NCI-H446 treated with DMSO at 0.1 percent for 48 hours (cell line): ENCODE measurements at regions not wholly inside any gene's neighbourhood (a gene's known extent, or its start where the extent isn't known, plus 50 kb on each side); places are given as distances from the start of the nearest gene placed in this dataset.

Source experiments
- DNase-seq: peaks from one replicate; lab custom pipeline; 2025; lab: John Stamatoyannopoulos, UW

DNA sequence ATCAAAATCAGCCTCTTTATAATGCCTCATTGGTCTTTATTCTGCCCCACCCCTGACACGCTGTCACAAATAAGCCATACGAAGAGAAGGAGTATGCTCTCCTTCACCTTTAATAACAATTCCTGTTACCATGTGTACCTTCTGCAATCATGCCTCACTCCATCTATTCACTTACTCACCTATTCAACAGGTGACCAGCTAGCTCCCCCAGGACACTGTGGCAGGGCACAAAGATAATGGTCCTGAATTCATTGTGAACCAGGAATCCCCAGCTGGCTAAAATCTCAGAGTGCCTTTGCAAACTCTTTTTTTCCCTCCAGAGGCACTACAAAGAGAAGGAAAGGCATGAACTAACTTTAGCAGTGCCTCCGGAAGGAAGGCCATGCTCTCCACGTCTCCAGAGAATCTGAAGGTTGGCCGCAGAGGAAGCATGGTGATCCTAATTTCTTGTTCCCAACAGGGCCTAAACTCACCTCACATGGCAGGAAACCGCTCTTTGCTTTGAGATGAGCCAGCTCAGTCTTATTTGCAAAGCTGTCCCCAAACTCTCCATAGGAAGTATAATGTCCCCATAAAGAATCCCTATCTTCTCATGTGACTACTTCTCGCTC is 590.3 kb downstream of the BUD13 start:
- DNase-seq: no peak

DNA sequence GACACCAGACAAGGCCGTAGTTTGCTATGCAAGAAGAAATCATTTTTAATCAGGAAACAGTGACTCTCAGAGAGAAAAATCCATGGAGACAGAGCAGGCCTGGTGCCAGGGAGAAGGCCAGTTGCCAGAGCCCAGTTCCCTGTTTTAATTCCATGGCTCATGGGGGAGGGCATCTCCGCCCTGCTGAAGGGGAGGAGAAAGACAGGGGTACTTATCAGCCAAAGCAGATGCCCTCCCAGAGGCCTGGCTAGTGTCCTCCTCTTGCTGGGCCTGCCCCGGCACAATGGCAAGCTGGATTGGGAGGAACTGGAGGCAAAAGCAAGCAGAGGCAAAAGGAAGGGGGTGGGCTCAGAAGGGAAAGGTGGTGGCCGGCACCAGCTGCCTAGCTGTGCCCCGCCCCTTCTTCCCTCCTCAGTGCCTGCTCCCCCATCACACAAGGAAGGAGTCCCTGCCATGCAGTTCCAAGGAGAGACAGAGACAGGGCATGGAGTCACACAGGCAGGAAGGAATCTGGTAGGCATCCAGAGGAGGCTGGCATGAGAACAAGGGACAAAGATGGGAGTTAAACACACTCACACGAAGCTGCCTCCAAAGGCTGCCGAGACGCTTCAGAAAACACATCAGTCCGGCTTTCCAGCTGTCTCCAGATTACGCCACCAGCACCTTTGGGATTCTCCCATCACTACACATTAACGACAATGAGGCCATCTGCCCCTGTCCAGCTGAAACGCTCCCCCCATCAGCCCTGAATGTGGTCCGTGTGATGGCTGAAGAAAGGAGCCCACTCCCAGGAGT is 591.8 kb downstream of the BUD13 start:
- DNase-seq: peak; percentile 38

DNA sequence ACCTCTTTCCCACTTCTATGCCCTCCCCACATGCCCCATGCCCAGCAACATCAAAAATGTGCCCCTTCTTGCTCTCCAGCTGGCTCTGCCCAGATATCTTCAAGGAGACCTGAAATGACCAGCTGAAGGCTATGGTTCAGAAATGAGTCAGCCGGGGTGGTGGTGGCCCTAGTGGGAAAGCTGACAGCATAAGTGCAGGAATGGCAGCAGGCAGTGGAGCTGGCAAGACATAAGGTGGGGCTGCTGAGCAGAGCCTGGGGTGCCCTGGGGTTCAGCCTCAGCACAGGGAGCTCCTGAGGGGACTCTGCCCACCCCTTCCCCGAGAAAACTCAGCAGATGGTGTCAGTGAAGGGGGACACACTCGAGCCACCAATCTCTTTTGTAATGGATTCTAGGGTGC is 593.4 kb downstream of the BUD13 start:
- no peak for DNase-seq

DNA sequence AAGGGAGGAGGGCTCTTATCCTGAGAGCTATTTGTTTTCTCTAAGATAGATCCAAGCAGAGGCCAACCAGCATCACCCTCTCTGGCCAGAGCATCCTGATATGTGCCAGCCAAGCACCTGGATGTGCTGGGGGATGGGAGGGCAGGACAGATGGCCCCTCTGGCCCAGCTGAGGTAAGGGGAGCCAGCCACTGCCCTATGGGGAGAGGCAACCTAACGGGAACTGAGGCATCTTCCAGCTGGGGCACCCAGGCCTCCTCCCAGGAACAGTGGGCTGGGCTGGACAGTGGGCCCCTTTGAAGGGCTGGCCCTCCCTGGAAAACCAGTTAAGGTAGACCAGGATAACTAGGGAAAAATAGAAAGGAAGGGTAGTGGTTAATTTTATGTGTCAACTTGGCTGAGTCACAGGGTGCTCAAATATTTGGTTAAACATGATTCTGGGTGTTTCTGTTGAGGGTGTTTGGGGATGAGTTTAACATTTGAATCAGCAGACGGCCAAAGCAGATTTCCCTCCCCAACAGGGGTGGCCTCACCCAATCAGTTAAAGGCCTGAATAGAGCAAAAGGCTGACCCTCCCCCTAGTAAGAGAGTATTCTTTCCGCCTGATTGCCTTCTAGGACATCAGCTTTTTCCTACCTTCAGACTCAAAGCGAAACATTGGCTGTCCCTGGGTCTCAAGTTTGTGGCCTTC is 595.1 kb downstream of the BUD13 start:
- no peak for DNase-seq

DNA sequence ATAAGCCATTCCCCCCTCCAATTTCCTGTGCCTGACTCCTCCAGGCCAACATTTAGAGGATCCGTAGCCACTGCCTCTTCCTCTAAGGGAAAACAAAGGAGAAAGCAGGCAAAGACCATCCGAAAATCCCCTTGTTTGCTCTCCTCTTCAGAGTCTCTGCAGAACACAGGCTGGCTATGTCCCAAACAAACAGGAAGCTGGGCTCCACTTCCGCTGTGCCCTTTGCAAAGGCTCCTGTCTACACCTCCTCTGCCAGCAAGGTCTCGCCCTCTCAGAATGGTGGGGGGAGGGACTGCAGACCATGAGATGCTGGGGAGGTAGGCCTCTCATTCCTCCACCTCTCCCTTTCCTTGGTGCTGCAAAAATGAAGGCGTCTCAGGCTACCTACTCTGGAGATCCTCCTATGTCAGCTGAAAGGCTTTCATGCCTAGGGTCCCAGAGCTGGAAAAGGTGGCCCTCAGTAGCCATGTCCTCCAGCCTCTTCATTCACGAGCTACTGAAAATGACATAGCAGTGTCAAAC is 596.2 kb downstream of the BUD13 start:
- DNase-seq: no peak

DNA sequence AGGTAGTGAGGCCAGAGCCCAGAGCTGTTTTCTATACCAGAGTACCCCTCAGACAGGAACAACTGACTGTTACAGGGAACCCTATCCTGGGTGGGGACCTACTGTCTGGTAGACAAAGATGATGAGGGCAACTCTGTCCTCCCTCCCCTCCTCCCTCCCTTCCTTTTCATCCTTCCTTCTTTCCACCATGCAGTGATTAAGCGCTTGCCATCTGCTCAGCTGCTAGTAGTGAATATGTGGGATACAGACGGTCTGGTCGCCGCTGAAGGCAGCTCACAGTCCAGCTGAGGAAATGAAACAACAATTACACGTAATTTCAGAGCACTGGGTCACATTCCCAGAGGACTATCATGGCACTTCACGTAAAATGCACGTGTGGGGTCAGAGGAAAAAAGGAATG is 597.1 kb downstream of the BUD13 start:
- DNase-seq: peak; percentile 10

DNA sequence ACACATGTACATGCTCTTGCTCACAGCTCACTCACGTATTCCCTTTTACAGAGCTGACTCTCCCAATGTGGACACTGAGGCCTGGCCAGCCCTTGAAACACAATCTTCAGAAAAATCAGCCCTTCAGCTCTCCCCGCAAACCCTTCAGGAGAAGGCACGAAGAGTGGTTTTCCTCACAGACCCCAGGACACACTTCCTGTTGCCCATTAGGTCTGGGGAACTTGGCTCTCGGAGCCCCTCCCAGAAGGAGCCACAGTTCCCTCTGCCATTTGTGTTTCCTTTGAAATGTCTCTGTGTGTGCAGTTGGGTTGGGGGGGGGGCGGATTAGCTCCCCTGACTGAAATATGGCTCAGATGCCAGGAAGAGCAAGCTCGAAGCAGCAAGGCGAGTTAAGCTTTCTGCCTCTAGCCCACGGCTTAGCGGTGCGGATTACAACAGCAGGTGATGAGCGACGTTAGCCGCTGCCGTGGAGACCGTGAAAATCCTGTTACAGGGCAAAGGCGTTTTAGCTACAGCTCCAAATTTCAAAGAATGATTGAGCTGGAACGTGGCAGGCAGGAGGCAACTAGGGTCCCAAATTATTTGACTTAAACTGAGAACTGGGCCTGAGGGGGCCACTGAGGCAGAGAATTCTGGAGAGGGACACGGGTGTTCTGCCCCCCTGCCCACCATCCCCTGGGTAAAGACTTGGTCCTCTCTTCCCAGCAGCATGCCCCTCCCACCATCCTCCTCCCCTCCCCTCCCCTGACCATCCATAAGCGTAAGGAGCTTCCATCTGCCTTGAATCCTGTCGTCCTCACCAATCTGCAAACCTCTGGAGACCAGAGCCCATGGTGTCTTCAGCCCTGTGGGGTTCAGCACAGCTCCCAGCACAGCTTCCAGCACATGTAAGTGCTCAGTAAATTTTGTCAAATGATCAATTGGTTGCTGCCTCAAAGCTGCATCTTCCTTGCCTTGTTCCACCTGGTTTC is 598.6 kb downstream of the BUD13 start:
- DNase-seq: no peak

DNA sequence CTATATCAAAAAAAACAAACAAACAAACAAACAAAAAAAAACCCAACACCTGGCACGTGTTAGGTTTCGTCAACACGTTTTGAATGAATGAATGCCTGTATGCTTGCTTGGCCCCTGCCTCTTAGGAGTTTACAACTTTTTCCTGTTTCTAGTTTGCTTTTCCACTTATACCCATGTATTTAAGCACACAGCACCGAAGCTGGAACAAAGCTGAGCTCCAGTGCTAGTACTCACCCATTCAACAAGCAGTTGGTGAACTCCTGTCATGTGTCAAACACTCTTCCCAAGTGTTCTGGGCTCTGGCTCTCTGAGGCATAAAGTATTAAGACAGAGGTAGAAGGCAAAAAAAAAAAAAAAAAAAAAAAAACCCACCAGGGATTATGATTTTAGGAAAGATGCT is 599.3 kb downstream of the BUD13 start:
- no peak for DNase-seq

DNA sequence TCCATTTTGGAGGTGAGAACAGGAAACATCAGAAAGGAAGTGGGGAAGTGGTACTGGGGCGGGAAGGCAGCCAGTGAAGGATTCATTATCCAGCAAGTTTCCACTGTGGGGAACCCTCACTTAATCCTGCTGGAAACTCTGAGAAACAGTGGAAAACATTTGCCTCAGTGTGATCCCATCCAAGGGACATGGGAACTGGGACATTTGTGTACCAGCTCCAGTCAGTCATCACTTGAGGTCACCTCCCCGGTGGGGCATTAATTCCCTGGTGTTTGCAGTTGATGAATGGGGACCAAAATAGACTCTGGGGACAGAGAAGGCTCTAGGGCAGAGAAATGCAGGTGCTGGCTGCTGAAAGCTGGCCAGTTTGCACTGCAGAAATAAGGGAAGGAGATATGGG is 599.9 kb downstream of the BUD13 start:
- no peak for DNase-seq

DNA sequence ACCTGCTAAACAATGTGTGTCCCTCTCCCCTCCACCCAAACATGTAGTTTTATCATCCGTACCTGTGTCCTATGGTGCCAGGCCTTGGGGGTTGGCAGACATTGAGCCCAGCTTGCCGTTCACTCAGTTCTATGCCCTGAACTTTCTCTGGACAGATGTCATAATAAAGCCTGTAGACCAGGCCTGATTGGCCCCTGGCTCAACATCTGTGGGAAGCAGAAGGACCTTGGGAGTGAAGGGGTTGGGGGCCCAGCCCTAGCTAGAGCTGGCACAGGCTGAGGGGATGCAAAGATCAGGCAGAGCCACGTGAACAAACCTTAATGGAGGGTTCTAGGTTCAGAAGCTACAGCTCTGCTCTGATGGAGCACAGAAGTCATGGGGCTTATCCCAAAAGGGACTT is 600.6 kb downstream of the BUD13 start:
- DNase-seq: no peak

DNA sequence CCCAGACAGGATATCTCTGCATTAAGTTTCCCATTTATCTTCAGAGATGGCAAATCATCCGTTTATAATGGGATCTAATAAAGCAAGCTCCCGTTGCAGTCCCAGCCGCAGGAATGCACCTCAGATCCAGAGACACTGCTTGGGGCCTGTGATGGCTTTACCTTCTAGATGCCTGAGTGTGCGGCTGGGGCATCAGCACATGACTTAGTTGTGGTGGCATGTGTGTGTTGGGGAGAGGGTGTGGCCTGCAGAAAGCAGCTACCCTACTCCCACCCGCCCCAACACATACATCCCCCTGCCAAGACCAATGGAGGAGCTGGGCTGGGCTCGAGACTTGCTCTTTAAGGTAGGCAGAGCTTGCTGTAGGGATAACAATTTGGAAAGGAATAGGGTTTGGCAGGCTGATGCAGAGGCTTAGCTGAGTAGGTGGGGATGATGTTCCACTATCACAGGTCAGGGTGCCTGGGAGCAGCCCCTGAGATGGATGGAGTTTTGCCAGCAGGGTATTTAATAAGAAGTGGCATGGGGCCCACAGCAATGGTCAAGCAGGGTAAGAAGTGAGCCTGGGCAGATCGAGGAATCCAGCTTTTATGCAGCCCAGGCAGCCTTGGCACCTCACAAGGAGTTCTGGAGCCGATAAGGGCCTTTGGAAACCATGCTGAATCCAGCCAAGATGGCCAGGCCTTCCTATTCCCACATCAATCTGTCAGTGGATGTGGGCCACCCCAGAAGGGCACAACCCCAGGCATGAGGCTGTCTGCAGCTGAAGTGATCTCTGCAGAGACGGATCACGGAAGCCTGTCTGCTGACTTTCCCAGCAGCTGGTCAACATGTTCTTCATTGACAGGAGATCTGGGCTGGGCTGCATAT is 601.3 kb downstream of the BUD13 start:
- no peak for DNase-seq

DNA sequence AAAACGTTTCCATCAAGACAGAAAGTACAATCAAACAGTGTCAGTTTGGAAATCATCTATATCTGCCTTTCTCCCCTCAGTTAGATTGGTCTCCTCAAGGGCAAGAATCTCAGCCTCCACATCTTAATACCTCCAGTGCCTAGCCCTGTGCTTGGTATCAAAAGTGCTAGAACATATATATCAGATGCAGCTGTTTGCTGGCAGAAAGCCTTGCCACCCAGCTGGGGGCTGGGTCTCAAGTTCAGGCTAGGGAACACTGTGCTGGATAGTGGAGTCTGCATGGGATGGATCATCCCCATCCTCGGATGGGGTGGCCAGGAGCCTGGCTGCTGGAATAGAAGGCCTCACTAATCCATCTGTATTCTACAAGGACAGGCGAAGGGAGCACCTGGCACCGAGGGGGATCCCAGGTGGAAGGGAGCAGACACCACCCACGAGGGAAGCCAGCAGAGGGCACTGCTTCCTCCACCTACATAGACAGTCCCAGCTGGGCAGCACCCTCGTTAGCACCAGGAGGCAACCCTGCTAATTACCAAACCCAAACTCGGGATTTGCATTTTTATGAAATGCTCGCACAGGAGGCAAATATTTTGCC is 602.2 kb downstream of the BUD13 start:
- no peak for DNase-seq

DNA sequence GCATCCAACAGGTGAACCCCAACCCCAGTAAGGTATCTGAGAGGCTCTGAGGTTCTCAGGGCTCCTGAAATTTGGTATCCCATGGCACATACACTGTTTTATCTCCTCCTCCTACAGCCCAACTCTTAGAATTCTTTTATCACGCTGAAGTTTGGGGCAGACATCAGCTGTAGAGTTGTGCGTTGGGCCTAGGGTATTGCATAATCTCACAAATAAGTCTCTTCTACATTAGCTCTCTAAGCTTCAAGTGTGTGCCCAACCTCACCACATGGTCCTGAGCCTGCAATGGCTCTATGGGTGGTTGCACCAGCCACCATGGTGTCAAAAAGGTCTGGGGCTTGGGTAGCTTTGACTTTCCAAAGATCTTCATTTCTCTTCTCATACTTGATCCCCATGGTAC is 603.0 kb downstream of the BUD13 start:
- no peak for DNase-seq

DNA sequence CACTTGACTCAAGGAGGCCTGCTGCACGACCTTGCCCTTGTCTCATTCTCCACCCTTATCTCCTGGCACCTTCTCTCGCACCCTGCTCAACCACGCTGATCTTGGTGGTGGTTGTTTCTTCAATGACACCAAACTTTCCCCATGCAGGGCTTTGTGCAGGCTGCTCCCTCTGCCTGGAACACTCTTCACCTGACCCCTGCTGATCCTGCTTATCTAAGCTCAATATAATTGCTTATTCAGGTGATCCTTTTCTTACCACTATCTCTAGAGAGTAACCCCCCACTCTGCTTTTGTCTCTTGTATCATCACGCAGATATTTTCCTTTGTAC is 604.4 kb downstream of the BUD13 start:
- DNase-seq: no peak

DNA sequence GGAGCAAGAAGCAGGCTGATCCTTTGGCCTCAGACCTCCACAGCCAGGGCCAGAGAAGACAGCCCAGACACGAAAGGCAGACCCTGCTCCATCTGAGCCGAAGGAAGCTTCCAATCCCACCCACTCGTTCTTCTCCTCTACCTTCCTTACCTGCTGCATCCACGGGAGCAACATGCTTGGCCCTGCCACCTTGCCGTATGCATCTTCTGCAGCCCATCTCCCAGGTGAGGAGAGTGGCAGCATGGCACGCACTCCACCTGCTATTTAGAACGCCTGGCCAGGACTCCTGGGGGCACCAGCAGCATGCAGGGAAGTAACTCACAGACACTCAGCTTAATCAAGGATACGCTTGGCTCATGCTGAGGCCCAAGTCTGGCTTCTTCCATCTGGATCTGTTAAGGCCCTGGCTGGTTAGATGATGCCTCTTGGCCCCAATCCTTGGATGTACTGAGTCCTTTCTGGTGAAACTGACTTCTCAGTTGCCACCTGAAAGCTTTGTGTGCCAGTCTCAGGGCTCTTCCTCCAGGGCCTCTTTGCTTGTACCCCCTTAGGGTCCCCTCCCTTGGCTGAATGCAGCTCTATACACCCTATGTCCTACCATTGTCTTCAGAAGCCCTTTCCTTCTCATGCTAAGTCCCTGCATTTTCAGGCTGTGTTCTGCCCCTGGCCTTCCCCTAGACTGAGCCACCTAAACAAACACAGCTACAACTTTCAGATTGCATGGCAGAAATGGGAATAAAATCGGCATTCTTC is 604.9 kb downstream of the BUD13 start:
- no peak for DNase-seq

DNA sequence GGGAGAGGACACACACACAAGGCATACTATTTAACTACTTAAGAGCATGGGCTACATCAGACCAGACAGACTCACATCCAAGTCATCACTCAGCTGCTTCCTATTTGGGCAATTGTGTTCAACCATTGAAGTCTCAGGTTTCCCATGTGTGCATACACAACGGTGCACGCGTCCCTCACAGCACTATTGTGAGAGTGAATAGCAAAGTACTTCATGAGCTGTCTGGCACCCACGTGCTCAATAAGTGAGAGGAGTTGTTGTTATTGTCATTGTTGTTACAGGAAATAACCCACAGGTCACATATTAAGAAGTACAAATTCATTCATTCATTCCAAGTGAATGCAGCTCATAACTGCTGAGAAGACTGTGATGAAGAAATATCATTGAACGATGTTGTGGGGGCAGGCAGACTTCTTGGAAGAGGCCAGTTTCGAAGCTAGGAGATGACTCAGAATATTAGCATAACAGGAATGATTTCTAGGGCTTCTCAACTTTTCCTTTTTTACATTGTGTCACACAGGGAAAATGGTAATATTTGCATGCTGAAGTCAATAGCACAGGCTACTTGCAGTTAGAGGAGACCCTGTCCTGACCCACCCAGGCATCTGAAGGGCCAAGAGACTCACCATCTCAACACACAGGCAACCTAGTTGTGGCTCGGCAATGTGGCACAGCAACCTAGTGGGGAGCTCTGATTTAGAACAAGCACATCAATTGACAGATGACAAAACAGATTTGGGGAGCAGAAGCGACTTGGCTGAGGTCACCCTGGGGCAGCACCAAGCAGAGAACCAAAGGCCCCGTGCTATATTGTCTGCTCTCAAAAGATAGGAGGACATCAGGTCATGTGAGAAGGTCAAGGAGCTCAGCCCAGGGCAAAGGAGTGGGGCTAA is 606.0 kb downstream of the BUD13 start:
- no peak for DNase-seq

DNA sequence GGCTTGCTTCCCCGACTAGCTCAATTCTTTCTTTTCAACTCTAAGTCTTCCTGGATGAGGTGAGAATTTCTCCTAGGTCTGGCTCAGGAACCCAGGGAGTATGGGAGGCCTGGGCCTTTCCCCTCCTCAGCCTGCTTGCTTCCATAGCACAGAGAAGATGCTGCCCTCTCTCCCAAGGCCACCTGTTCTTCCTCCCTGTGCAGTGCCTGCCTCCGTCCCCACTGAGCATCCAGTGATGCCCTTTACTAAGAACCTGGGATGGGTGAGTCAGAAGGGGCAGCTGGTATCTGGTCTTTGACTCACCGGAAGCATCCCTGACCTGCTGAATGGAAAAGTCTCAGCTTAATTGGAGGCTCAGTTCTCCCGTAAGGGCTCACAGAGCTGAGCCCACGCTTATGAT is 607.9 kb downstream of the BUD13 start:
- no peak for DNase-seq

DNA sequence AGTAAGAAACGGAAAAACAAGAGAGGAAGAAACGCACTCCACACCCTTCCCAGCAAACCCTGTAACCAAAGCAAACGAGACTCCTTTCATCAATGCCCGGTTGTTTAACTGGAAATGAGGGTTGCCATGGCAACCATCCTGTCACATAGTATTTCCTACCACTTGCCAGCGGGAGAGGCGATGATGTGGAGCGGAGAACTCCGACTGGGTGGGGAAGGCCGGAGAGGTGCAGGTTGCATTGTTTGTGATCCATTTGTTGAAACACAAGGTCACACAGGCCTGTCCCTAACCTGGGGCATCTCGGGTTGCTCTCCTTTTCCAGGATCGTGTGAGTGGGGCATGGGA is 609.9 kb downstream of the BUD13 start:
- DNase-seq: no peak
